ENCODE measurements at regions not wholly inside any gene's neighbourhood (a gene's known extent, or its start where the extent isn't known, plus 50 kb on each side); places are given as distances from the start of the nearest gene placed in this dataset.

- no peaks in the 10 kb centered on the region for H3K79me1 ChIP-seq (ENCODE audit: low read depth, low read length)
- TF ChIP-seq USF2 (IDR thresholded peaks at IDR 0.05; ENCODE audit: low read length): no peak
- TF ChIP-seq EZH2 (IDR thresholded peaks at IDR 0.05; ENCODE audit: low read depth, low read length, severe bottlenecking): no peak
- no peak for TF ChIP-seq SIRT6 (IDR thresholded peaks at IDR 0.05; ENCODE audit: low read length)
- TF ChIP-seq KDM5A (IDR thresholded peaks at IDR 0.05; ENCODE audit: low read length): no peak
Measured at GRCh38 chr18:60191926-60192325, 180.6 kb downstream of the MC4R start.

More at GRCh38 chr18:60191926-60192325, 180.6 kb downstream of the MC4R start:
- no peaks in the 10 kb centered on the region for H3K9me3 ChIP-seq (ENCODE audit: insufficient read depth in 2 of 2, low read depth in 1 of 2, low read length in 1 of 2)
- peak overlapping the region; percentile 66 for H2AFZ ChIP-seq (ENCODE audit: low read length)
- H2BK20ac ChIP-seq (ENCODE audit: low read length): no peak overlapping the region
- H3K4me1 ChIP-seq (replicated peaks in 1 of 4; ENCODE audit: control insufficient read depth in 3 of 4, insufficient read depth in 4 of 4, low read length in 3 of 4): 0 out of 7 replicates have a peak, but pooled peaks cover 0 to 2% (median 0%) of the 10 kb centered on the region in 4 experiments
- H3K79me2 ChIP-seq (ENCODE audit: control insufficient read depth in 1 of 2, insufficient read depth in 2 of 2, low read length in 2 of 2): no peaks in the 10 kb centered on the region
- H3K18ac ChIP-seq (ENCODE audit: extremely low read depth, low read length): no peak overlapping the region
- H3K36me3 ChIP-seq (ENCODE audit: control insufficient read depth in 2 of 4, insufficient read depth in 4 of 4, low read length in 3 of 4): no peaks in the 10 kb centered on the region
- H4K20me1 ChIP-seq (replicated peaks in 1 of 2; ENCODE audit: control insufficient read depth in 1 of 2, insufficient read depth in 2 of 2, low read length in 2 of 2): no peaks in the 10 kb centered on the region
- no peak overlapping the region for H3K4me2 ChIP-seq (ENCODE audit: insufficient read depth in 1 of 2, low read depth in 2 of 2, low read length in 2 of 2)
- no peaks in the 10 kb centered on the region for H3K23me2 ChIP-seq (ENCODE audit: low read depth, low read length)
- ChIA-PET POLR2A (ENCODE audit: partially characterized antibody) (no interaction called here), CTCF (ENCODE audit: partially characterized antibody) (interaction anchor here (0.8 to 1.9 kb wide), 2 partner anchors 196 to 203 kb away, joined by 3 to 5 read pairs; no protein-coding TSS in a partner anchor)
- no peaks in the 10 kb centered on the region for H3K27me3 ChIP-seq (replicated peaks in 1 of 4; ENCODE audit: control insufficient read depth in 3 of 4, extremely low read depth in 1 of 4, insufficient read depth in 3 of 4, low read length in 3 of 4)
- no peak overlapping the region for H3K14ac ChIP-seq (ENCODE audit: insufficient read length)
- H3K56ac ChIP-seq (replicated peaks; ENCODE audit: insufficient read length, low read depth, low read length): no peak overlapping the region
- no peak overlapping the region for H2AK5ac ChIP-seq (ENCODE audit: low read depth, low read length)
- no peak for DNase-seq (ENCODE audit: low read depth in 1 of 2, low spot score in 2 of 2)
- H4K91ac ChIP-seq (replicated peaks; ENCODE audit: insufficient read length, low read length): no peak overlapping the region
- H3K4ac ChIP-seq (replicated peaks; ENCODE audit: insufficient read length, low read depth, low read length): no peak overlapping the region
- no peak overlapping the region for H4K5ac ChIP-seq (ENCODE audit: insufficient read length, low read depth, low read length)
- H3K4me3 ChIP-seq (ENCODE audit: extremely low read depth in 1 of 4, insufficient read depth in 2 of 4, low read depth in 3 of 4, low read length in 4 of 4): no peak overlapping the region
- H3K9ac ChIP-seq (replicated peaks in 1 of 4; ENCODE audit: extremely low read depth in 1 of 4, low read depth in 3 of 4, low read length in 3 of 4): no peak overlapping the region
- peak; percentile 63 for FAIRE-seq
- H2BK5ac ChIP-seq (ENCODE audit: low read depth, low read length): no peak overlapping the region
- no peak overlapping the region for H4K8ac ChIP-seq (ENCODE audit: extremely low read depth, insufficient read depth, low read length)
- no peak overlapping the region for H2BK120ac ChIP-seq (replicated peaks; ENCODE audit: low read depth, low read length)
- 53% methylated on average over 3 of the region's 3 CpGs; no CpG with 5 or more reads in 1 of the 2 experiments for WGBS, 2 experiments (ENCODE audit: extremely low coverage in 1 of 2, insufficient coverage in 1 of 2, insufficient read length in 1 of 2, insufficient replicate concordance in 2 of 2, low coverage in 1 of 2, low lambda C conversion rate in 2 of 2, missing lambda C conversion rate in 1 of 2)
- H2BK12ac ChIP-seq (ENCODE audit: low read depth, low read length): no peak overlapping the region
- no peak overlapping the region for H3K23ac ChIP-seq (ENCODE audit: insufficient read length)
- H3K27ac ChIP-seq (ENCODE audit: low read depth, low read length): no peak overlapping the region
- H2BK15ac ChIP-seq (ENCODE audit: low read length): no peak overlapping the region

All from H1 (cell line).